ENCODE measurements at regions not wholly inside any gene's neighbourhood (a gene's known extent, or its start where the extent isn't known, plus 50 kb on each side); places are given as distances from the start of the nearest gene placed in this dataset.
"Not testable (repeated sequence)": the region's sequence is repeated elsewhere in the genome, so short reads cannot be mapped to it uniquely, and the experiment has no call there.

DNA sequence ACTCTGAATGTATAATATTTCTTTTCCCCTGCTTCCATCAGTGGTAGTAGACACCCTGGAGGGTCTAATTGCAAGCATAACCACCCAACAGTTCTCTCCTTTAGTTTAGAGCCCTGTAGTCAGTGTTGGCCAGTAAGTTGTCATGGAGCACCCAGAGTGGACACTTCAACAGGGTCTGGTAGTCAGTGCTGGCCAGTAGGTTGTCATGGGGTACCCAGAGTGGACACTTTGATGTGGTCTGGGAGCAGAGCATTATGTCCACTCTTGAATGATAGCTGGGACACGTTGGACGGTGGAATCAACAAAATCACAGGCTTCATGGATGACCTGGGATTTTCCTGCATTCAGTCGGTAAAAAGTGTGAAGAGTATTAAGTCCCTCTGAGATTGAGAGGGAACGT, 864.9 kb upstream of the TPTE start:
- H3K4me3 Mint-ChIP-seq; H3K9me3 ChIP-seq (ENCODE audit: control insufficient read depth in 2 of 3, low read length in 3 of 3); H3K27ac ChIP-seq (ENCODE audit: low read depth, low read length); H3K4me1 Mint-ChIP-seq; intact Hi-C loops (cut with micrococcal nuclease); POLR2A ChIA-PET; H3K4me1 ChIP-seq (ENCODE audit: control insufficient read depth in 2 of 2, insufficient read depth in 2 of 2, low read length in 2 of 2); H3K27ac Mint-ChIP-seq; H3K36me3 ChIP-seq (ENCODE audit: control insufficient read depth in 2 of 3, insufficient read depth in 3 of 3, low read length in 3 of 3); ATAC-seq; DNase-seq; H3K27me3 Mint-ChIP-seq; CTCF ChIA-PET; H3K27me3 ChIP-seq (ENCODE audit: control insufficient read depth in 2 of 2, insufficient read depth in 2 of 2, low read length in 2 of 2); H3K36me3 Mint-ChIP-seq; H3K4me3 ChIP-seq (ENCODE audit: low read length): not testable (repeated sequence)
- H3K9me3 Mint-ChIP-seq = peaks cover 7 to 31% (median 15%) of the 10 kb centered on the region in 11 donors

DNA sequence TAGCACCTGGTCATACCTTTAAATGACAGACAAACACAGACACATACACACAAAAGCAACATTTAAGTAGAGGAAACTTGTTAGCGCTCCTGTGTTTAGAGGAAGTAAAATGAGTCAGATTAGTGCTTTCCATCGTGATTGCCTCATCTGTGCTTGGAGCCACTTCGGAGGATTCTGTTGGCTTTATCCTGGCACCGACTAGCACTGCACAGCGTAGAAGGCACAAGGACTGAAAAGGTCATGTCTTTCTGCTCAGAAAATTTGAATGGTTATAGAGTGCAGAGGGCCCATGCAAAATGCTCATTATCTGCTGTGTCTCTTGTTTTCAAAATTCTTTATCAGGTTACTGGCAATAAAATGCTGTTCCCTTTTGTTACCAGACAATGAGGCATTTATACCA, 863.6 kb upstream of the TPTE start:
- not testable (repeated sequence) for H3K4me1 Mint-ChIP-seq

DNA sequence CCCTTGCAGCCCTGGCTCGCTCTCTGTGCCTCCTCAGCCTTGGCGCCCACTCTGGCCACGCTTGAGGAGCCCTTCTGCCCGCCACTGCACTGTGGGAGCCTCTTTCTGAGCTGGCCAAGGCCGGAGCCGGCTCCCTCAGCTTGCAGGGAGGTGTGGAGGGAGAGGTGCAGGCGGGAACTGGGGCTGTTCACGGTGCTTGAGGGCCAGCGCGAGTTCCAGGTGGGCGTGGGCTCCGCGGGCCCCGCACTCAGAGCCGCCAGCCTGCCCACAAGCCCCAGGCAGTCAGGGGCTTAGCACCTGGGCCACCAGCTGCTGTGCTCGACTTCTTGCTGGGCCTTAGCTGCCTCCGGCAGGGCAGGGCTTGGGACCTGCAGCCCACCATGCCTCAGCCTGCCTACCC, 861.5 kb upstream of the TPTE start:
- H3K4me1 Mint-ChIP-seq, H3K36me3 Mint-ChIP-seq: not testable (repeated sequence)

More for the DNA sequence above, 863.6 kb upstream of the TPTE start:
- ATAC-seq; H3K4me3 Mint-ChIP-seq; H3K27me3 ChIP-seq (ENCODE audit: control insufficient read depth in 2 of 2, insufficient read depth in 2 of 2, low read length in 2 of 2); H3K4me1 ChIP-seq (ENCODE audit: control insufficient read depth in 2 of 2, insufficient read depth in 2 of 2, low read length in 2 of 2); H3K4me3 ChIP-seq (ENCODE audit: low read length); H3K27ac Mint-ChIP-seq; H3K9me3 ChIP-seq (ENCODE audit: control insufficient read depth in 2 of 3, low read length in 3 of 3); intact Hi-C loops (cut with micrococcal nuclease); H3K36me3 Mint-ChIP-seq; H3K27ac ChIP-seq (ENCODE audit: low read depth, low read length); DNase-seq; H3K27me3 Mint-ChIP-seq; CTCF ChIA-PET; H3K36me3 ChIP-seq (ENCODE audit: control insufficient read depth in 2 of 3, insufficient read depth in 3 of 3, low read length in 3 of 3); POLR2A ChIA-PET: not testable (repeated sequence)
- peaks cover 4 to 27% (median 15%) of the 10 kb centered on the region in 11 donors for H3K9me3 Mint-ChIP-seq

DNA sequence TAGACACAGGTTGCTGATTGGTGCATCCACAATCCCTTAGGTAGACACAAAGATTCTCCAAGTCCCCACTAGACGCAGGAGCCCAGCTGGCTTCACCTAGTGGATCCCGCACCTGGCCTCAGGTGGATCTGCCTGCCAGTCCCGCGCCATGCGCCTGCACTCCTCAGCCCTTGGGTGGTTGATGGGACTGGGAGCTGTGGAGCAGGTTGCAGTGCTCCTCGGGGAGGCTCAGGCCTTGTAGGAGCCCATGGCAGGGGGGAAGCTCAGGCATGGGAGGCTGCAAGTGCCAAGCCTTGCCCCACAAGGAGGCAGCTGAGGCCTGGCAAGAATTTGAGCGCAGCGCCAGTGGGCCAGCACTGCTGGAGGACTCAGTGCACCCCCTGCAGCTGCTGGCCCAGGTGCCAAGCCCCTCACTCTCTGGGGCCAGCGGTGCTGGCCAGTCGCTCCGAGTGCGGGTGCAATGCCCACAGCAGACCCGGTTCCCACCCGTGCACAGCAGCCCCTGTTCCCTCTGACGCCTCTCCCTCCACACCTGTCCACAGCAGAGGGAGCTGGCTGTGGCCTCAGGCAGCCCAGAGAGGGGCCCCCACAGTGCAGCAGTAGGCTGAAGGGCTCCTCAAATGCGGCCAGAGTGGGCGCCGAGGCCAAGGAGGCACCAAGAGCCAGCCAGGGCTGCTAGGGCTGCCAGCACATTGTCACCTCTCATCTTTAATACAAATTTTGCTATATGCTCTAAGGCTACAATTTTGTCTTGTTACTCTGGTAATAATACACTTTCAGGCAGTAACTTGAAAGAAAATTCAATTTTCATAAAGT, 857.3 kb upstream of the TPTE start:
- H3K4me1 ChIP-seq (ENCODE audit: control insufficient read depth in 2 of 2, insufficient read depth in 2 of 2, low read length in 2 of 2); H3K4me3 ChIP-seq (ENCODE audit: low read length); POLR2A ChIA-PET; H3K27ac ChIP-seq (ENCODE audit: low read depth, low read length); H3K4me3 Mint-ChIP-seq; intact Hi-C loops (cut with micrococcal nuclease); H3K27ac Mint-ChIP-seq; H3K9me3 Mint-ChIP-seq; ATAC-seq; H3K9me3 ChIP-seq (ENCODE audit: control insufficient read depth in 2 of 3, low read length in 3 of 3); H3K27me3 ChIP-seq (ENCODE audit: control insufficient read depth in 2 of 2, insufficient read depth in 2 of 2, low read length in 2 of 2); CTCF ChIA-PET; H3K36me3 ChIP-seq (ENCODE audit: control insufficient read depth in 2 of 3, insufficient read depth in 3 of 3, low read length in 3 of 3); H3K36me3 Mint-ChIP-seq; H3K4me1 Mint-ChIP-seq; H3K27me3 Mint-ChIP-seq; DNase-seq: not testable (repeated sequence)

More for the DNA sequence above, 861.5 kb upstream of the TPTE start:
- H3K27ac Mint-ChIP-seq; POLR2A ChIA-PET; H3K27ac ChIP-seq (ENCODE audit: low read depth, low read length); intact Hi-C loops (cut with micrococcal nuclease); H3K36me3 ChIP-seq (ENCODE audit: control insufficient read depth in 2 of 3, insufficient read depth in 3 of 3, low read length in 3 of 3); H3K4me1 ChIP-seq (ENCODE audit: control insufficient read depth in 2 of 2, insufficient read depth in 2 of 2, low read length in 2 of 2); H3K9me3 ChIP-seq (ENCODE audit: control insufficient read depth in 2 of 3, low read length in 3 of 3); DNase-seq; H3K27me3 Mint-ChIP-seq; ATAC-seq; H3K4me3 ChIP-seq (ENCODE audit: low read length); CTCF ChIA-PET; H3K27me3 ChIP-seq (ENCODE audit: control insufficient read depth in 2 of 2, insufficient read depth in 2 of 2, low read length in 2 of 2); H3K4me3 Mint-ChIP-seq: not testable (repeated sequence)
- peaks cover 4 to 27% (median 15%) of the 10 kb centered on the region in 11 donors for H3K9me3 Mint-ChIP-seq

DNA sequence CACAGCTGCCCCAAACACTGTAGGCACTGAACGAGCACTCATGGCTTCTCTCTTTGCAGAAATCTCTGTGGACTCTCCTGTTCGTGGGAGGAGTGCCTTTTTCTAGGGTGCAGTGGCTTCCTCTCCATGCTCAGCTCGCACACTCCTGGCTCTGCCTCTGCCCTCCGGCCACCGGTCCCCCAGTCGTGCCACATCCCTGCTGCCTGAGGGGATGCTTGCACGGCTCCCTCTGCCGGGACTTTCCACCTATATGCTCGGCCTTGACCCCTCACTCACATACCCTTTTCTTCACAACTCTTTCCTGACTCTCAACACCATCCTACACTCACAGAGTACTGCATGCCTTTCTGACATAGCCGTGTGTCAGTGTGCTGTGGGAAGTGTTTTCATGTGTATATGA, 845.6 kb upstream of the TPTE start:
- H3K36me3 ChIP-seq (ENCODE audit: control insufficient read depth in 2 of 3, insufficient read depth in 3 of 3, low read length in 3 of 3); intact Hi-C loops (cut with micrococcal nuclease); ATAC-seq; H3K9me3 Mint-ChIP-seq; H3K4me3 ChIP-seq (ENCODE audit: low read length); DNase-seq; H3K4me1 Mint-ChIP-seq; POLR2A ChIA-PET; H3K27ac ChIP-seq (ENCODE audit: low read depth, low read length); CTCF ChIA-PET; H3K4me1 ChIP-seq (ENCODE audit: control insufficient read depth in 2 of 2, insufficient read depth in 2 of 2, low read length in 2 of 2); H3K27ac Mint-ChIP-seq; H3K27me3 Mint-ChIP-seq; H3K36me3 Mint-ChIP-seq; H3K4me3 Mint-ChIP-seq; H3K9me3 ChIP-seq (ENCODE audit: control insufficient read depth in 2 of 3, low read length in 3 of 3); H3K27me3 ChIP-seq (ENCODE audit: control insufficient read depth in 2 of 2, insufficient read depth in 2 of 2, low read length in 2 of 2): not testable (repeated sequence)

DNA sequence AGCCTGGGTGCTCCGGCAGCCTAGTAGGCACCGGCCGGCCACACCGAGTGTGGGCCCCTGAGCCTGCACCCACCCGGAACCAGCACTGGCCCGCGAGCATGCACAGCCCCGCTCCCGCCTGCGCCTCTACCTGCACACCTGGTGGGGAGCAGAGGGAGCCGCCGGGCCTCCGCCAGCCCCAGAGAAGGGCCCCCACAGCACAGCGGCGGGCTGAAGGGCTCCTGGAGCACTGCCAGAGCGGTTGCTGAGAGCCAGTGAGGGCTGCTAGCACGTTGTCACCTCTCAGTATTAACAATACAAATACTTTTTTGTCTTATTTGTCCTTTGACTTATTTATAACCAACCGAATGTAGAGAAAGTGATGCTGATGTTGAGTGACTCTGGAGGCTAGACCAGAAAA, 842.4 kb upstream of the TPTE start:
- H3K27me3 ChIP-seq (ENCODE audit: control insufficient read depth in 2 of 2, insufficient read depth in 2 of 2, low read length in 2 of 2); ATAC-seq; H3K27ac ChIP-seq (ENCODE audit: low read depth, low read length); DNase-seq; CTCF ChIA-PET; H3K27me3 Mint-ChIP-seq; H3K36me3 ChIP-seq (ENCODE audit: control insufficient read depth in 2 of 3, insufficient read depth in 3 of 3, low read length in 3 of 3); H3K9me3 Mint-ChIP-seq; H3K36me3 Mint-ChIP-seq; H3K9me3 ChIP-seq (ENCODE audit: control insufficient read depth in 2 of 3, low read length in 3 of 3); H3K4me3 Mint-ChIP-seq; H3K4me3 ChIP-seq (ENCODE audit: low read length); H3K4me1 ChIP-seq (ENCODE audit: control insufficient read depth in 2 of 2, insufficient read depth in 2 of 2, low read length in 2 of 2); H3K4me1 Mint-ChIP-seq; H3K27ac Mint-ChIP-seq; intact Hi-C loops (cut with micrococcal nuclease); POLR2A ChIA-PET: not testable (repeated sequence)

DNA sequence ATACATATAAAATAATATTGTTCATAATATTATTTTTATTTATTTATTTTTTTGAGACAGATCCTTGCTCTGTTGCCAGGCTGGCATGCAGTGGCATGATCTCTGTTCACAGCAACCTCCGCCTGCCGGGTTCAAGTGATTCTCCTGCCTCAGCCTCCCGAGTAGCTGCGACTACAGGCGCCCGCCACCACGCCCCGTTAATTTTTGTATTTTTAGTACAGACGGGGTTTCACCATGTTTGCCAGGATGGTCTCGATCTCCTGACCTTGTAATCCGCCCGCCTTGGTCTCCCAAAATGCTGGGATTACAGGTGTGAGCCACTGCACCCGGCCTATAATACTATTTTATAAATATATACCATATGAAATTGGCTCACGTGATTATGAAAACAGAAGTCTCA, 832.4 kb upstream of the TPTE start:
- H3K4me3 ChIP-seq (ENCODE audit: low read length); ATAC-seq; CTCF ChIA-PET; intact Hi-C loops (cut with micrococcal nuclease); H3K27ac Mint-ChIP-seq; DNase-seq; H3K27me3 Mint-ChIP-seq; H3K4me3 Mint-ChIP-seq; H3K4me1 Mint-ChIP-seq; H3K27me3 ChIP-seq (ENCODE audit: control insufficient read depth in 2 of 2, insufficient read depth in 2 of 2, low read length in 2 of 2); H3K36me3 Mint-ChIP-seq; H3K9me3 Mint-ChIP-seq; H3K4me1 ChIP-seq (ENCODE audit: control insufficient read depth in 2 of 2, insufficient read depth in 2 of 2, low read length in 2 of 2); H3K27ac ChIP-seq (ENCODE audit: low read depth, low read length); POLR2A ChIA-PET; H3K36me3 ChIP-seq (ENCODE audit: control insufficient read depth in 2 of 3, insufficient read depth in 3 of 3, low read length in 3 of 3); H3K9me3 ChIP-seq (ENCODE audit: control insufficient read depth in 2 of 3, low read length in 3 of 3): not testable (repeated sequence)
